Activated naive CD8-positive, alpha-beta T cell (primary cell): ENCODE measurements at regions not wholly inside any gene's neighbourhood (a gene's known extent, or its start where the extent isn't known, plus 50 kb on each side); places are given as distances from the start of the nearest gene placed in this dataset.

Experiments
- H3K27ac Mint-ChIP-seq: one replicate; pipeline ENCODE4 v1.8.0; 2021; ENCODE audit warnings: mixed read lengths
- H3K27me3 Mint-ChIP-seq: one replicate; pipeline ENCODE4 v1.8.0; 2021; ENCODE audit warnings: mixed read lengths
- H3K36me3 Mint-ChIP-seq: one replicate; pipeline ENCODE4 v1.8.0; 2021; ENCODE audit warnings: mixed read lengths
- H3K4me1 Mint-ChIP-seq: one replicate; pipeline ENCODE4 v1.8.0; 2021; ENCODE audit warnings: low read depth, mixed read lengths
- H3K4me3 Mint-ChIP-seq: one replicate; pipeline ENCODE4 v1.8.0; 2021; ENCODE audit warnings: mild to moderate bottlenecking, mixed read lengths
- H3K9me3 Mint-ChIP-seq: one replicate; pipeline ENCODE4 v1.8.0; 2021; ENCODE audit warnings: low read depth, mixed read lengths

GRCh38 chr20:63114006-63114692 is 101.8 kb downstream of the YTHDF1 start:
- peaks cover 7% of the 10 kb centered on the region for H3K9me3 Mint-ChIP-seq
- peaks cover 24% of the 10 kb centered on the region for H3K27me3 Mint-ChIP-seq
- H3K36me3 Mint-ChIP-seq, result peaks cover 4% of the 10 kb centered on the region
- no peak overlapping the region for H3K4me3 Mint-ChIP-seq
- H3K4me1 Mint-ChIP-seq, result no peaks in the 10 kb centered on the region
- no peak overlapping the region for H3K27ac Mint-ChIP-seq

GRCh38 chr20:63112491-63113219 is 103.3 kb downstream of the YTHDF1 start:
- Mint-ChIP-seq H3K27me3 (peaks cover 23% of the 10 kb centered on the region), H3K27ac (no peak overlapping the region), H3K4me3 (no peak overlapping the region), H3K36me3 (peaks cover 4% of the 10 kb centered on the region), H3K4me1 (no peaks in the 10 kb centered on the region), H3K9me3 (peaks cover 11% of the 10 kb centered on the region)

GRCh38 chr20:63108247-63108646 is 101.5 kb upstream of the BHLHE23 start:
- Mint-ChIP-seq H3K27me3 (peaks cover 2% of the 10 kb centered on the region), H3K27ac (no peak overlapping the region), H3K36me3 (peaks cover 4% of the 10 kb centered on the region), H3K4me1 (no peaks in the 10 kb centered on the region), H3K4me3 (no peak overlapping the region), H3K9me3 (peaks cover 11% of the 10 kb centered on the region)

- peaks cover 11% of the 10 kb centered on the region for H3K9me3 Mint-ChIP-seq
- H3K4me1 Mint-ChIP-seq, result peaks cover 3% of the 10 kb centered on the region
Observed at GRCh38 chr20:63107449-63108200, 100.9 kb upstream of the BHLHE23 start.

GRCh38 chr20:63106765-63107448 is 100.1 kb upstream of the BHLHE23 start:
- Mint-ChIP-seq H3K27ac (no peak overlapping the region), H3K4me1 (peaks cover 4% of the 10 kb centered on the region), H3K36me3 (peaks cover 4% of the 10 kb centered on the region), H3K9me3 (peaks cover 10% of the 10 kb centered on the region), H3K27me3 (peaks cover 2% of the 10 kb centered on the region), H3K4me3 (no peak overlapping the region)

More at GRCh38 chr20:63107449-63108200, 100.9 kb upstream of the BHLHE23 start:
- Mint-ChIP-seq H3K4me3 (no peak overlapping the region), H3K36me3 (peaks cover 4% of the 10 kb centered on the region), H3K27ac (no peak overlapping the region), H3K27me3 (peaks cover 2% of the 10 kb centered on the region)

- H3K36me3 Mint-ChIP-seq, result no peaks in the 10 kb centered on the region
- H3K4me1 Mint-ChIP-seq, result peaks cover 8% of the 10 kb centered on the region
- no peaks in the 10 kb centered on the region for H3K27me3 Mint-ChIP-seq
- no peak overlapping the region for H3K4me3 Mint-ChIP-seq
- peaks cover 4% of the 10 kb centered on the region for H3K9me3 Mint-ChIP-seq
- no peak overlapping the region for H3K27ac Mint-ChIP-seq
Observed at GRCh38 chr20:63106108-63106764, 99.5 kb upstream of the BHLHE23 start.

GRCh38 chr20:63105211-63106107 is 98.7 kb upstream of the BHLHE23 start:
- H3K36me3 Mint-ChIP-seq, result no peaks in the 10 kb centered on the region
- H3K4me1 Mint-ChIP-seq, result peaks cover 8% of the 10 kb centered on the region
- H3K9me3 Mint-ChIP-seq, result peaks cover 4% of the 10 kb centered on the region
- H3K27ac Mint-ChIP-seq, result no peak overlapping the region
- H3K4me3 Mint-ChIP-seq, result no peak overlapping the region
- no peaks in the 10 kb centered on the region for H3K27me3 Mint-ChIP-seq

- Mint-ChIP-seq H3K9me3 (peaks cover 4% of the 10 kb centered on the region), H3K36me3 (no peaks in the 10 kb centered on the region), H3K27ac (no peak overlapping the region), H3K27me3 (no peaks in the 10 kb centered on the region), H3K4me3 (peak overlapping the region; percentile 58), H3K4me1 (peaks cover 8% of the 10 kb centered on the region)
Observed at GRCh38 chr20:63104312-63105181, 97.8 kb upstream of the BHLHE23 start.

GRCh38 chr20:63103402-63104311 is 96.9 kb upstream of the BHLHE23 start:
- Mint-ChIP-seq H3K27me3 (no peaks in the 10 kb centered on the region), H3K27ac (no peak overlapping the region), H3K36me3 (no peaks in the 10 kb centered on the region), H3K4me1 (peaks cover 8% of the 10 kb centered on the region), H3K4me3 (peak overlapping the region; percentile 58), H3K9me3 (peaks cover 3% of the 10 kb centered on the region)

GRCh38 chr20:63102721-63103375 is 96.1 kb upstream of the BHLHE23 start:
- H3K9me3 Mint-ChIP-seq, result no peaks in the 10 kb centered on the region
- no peaks in the 10 kb centered on the region for H3K27me3 Mint-ChIP-seq
- no peaks in the 10 kb centered on the region for H3K36me3 Mint-ChIP-seq
- H3K4me3 Mint-ChIP-seq, result peak overlapping the region; percentile 84
- peaks cover 8% of the 10 kb centered on the region for H3K4me1 Mint-ChIP-seq
- H3K27ac Mint-ChIP-seq, result peak overlapping the region; percentile 90

- Mint-ChIP-seq H3K27me3 (no peaks in the 10 kb centered on the region), H3K36me3 (no peaks in the 10 kb centered on the region), H3K9me3 (no peaks in the 10 kb centered on the region)
Observed at GRCh38 chr20:63101781-63102720, 95.3 kb upstream of the BHLHE23 start.

More at GRCh38 chr20:63101781-63102720, 95.3 kb upstream of the BHLHE23 start:
- H3K4me1 Mint-ChIP-seq, result peaks cover 8% of the 10 kb centered on the region
- peak overlapping the region; percentile 88 for H3K4me3 Mint-ChIP-seq
- peak overlapping the region; percentile 94 for H3K27ac Mint-ChIP-seq
